ENCODE measurements at regions not wholly inside any gene's neighbourhood (a gene's known extent, or its start where the extent isn't known, plus 50 kb on each side); places are given as distances from the start of the nearest gene placed in this dataset.
A peak's percentile ranks its signal among the peaks of the same experiment; 100 is the strongest.

GRCh38 chr14:76574416-76575095 lies 186.7 kb upstream of the VASH1 start:
- Histone ChIP-seq H3K4me1 (peaks cover 0 to 16% (median 6%) of the 10 kb centered on the region in 6 donors), H3K36me3 (no peaks in the 10 kb centered on the region), H3K9me3 (peaks cover 0 to 8% (median 4%) of the 10 kb centered on the region in 8 donors), H3K4me3 (no peak overlapping the region), H3K27ac (no peak overlapping the region), H3K27me3 (replicated peaks in 1 of 7) (peaks cover 0 to 11% (median 0%) of the 10 kb centered on the region in 7 donors)
- TF ChIP-seq POLR2A (IDR thresholded peaks at IDR 0.05): no peak
- TF ChIP-seq POLR2AphosphoS5 (IDR thresholded peaks at IDR 0.05): no peak
- TF ChIP-seq, protein P1, sequence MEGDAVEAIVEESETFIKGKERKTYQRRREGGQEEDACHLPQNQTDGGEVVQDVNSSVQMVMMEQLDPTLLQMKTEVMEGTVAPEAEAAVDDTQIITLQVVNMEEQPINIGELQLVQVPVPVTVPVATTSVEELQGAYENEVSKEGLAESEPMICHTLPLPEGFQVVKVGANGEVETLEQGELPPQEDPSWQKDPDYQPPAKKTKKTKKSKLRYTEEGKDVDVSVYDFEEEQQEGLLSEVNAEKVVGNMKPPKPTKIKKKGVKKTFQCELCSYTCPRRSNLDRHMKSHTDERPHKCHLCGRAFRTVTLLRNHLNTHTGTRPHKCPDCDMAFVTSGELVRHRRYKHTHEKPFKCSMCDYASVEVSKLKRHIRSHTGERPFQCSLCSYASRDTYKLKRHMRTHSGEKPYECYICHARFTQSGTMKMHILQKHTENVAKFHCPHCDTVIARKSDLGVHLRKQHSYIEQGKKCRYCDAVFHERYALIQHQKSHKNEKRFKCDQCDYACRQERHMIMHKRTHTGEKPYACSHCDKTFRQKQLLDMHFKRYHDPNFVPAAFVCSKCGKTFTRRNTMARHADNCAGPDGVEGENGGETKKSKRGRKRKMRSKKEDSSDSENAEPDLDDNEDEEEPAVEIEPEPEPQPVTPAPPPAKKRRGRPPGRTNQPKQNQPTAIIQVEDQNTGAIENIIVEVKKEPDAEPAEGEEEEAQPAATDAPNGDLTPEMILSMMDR (IDR thresholded peaks at IDR 0.05 in 8 of 11, conservative IDR thresholded peaks at IDR 0.05 in 3 of 11): no peak
- intact Hi-C loops (cut with DNase I; ENCODE audit: low total_unique reads): no loop called here
- 72 to 78% (median 76%) methylated on average over 22 of the region's 22 CpGs for WGBS, 5 donors
- no peak for DNase-seq

- peaks cover 0 to 11% (median 0%) of the 10 kb centered on the region in 7 donors for H3K27me3 ChIP-seq (replicated peaks in 1 of 7)
- H3K9me3 ChIP-seq: peaks cover 0 to 5% (median 0%) of the 10 kb centered on the region in 8 donors
- H3K4me1 ChIP-seq: peaks cover 0 to 16% (median 6%) of the 10 kb centered on the region in 6 donors
- DNase-seq: no peak
- no peaks in the 10 kb centered on the region for H3K36me3 ChIP-seq
- 74 to 83% (median 74%) methylated on average over 9 of the region's 9 CpGs for WGBS, 5 donors
- TF ChIP-seq POLR2A (IDR thresholded peaks at IDR 0.05): no peak
- no peak overlapping the region for H3K27ac ChIP-seq
- H3K4me3 ChIP-seq: no peak overlapping the region
- intact Hi-C loops (cut with DNase I; ENCODE audit: low total_unique reads): no loop called here
Measured at GRCh38 chr14:76575108-76575507, 186.2 kb upstream of the VASH1 start.

GRCh38 chr14:76576047-76576741 lies 185.1 kb upstream of the VASH1 start:
- H3K4me3 ChIP-seq: no peak overlapping the region
- 38 to 64% (median 56%) methylated on average over 8 of the region's 8 CpGs for WGBS, 5 donors
- H3K9me3 ChIP-seq: peaks cover 0 to 5% (median 0%) of the 10 kb centered on the region in 8 donors
- peaks cover 0 to 16% (median 6%) of the 10 kb centered on the region in 6 donors for H3K4me1 ChIP-seq
- peak overlapping the region in 2 of 8 donors; percentile 17 to 23 for H3K27ac ChIP-seq
- intact Hi-C loops (cut with DNase I; ENCODE audit: low total_unique reads): no loop called here
- TF ChIP-seq, protein P1 (IDR thresholded peaks at IDR 0.05 in 8 of 11, conservative IDR thresholded peaks at IDR 0.05 in 3 of 11): no peak
- TF ChIP-seq POLR2AphosphoS5 (IDR thresholded peaks at IDR 0.05): peak in 1 of 3 donors; percentile 53
- H3K36me3 ChIP-seq: no peaks in the 10 kb centered on the region
- DNase-seq: no peak
- peaks cover 0 to 11% (median 0%) of the 10 kb centered on the region in 7 donors for H3K27me3 ChIP-seq (replicated peaks in 1 of 7)

GRCh38 chr14:76577090-76577489 lies 184.2 kb upstream of the VASH1 start:
- WGBS, 5 donors: 68 to 90% (median 90%) methylated on average over 2 of the region's 2 CpGs
- DNase-seq: no peak

More at GRCh38 chr14:76577090-76577489, 184.2 kb upstream of the VASH1 start:
- intact Hi-C loops (cut with DNase I; ENCODE audit: low total_unique reads): no loop called here
- Histone ChIP-seq H3K36me3 (no peaks in the 10 kb centered on the region), H3K4me3 (no peak overlapping the region), H3K4me1 (peaks cover 0 to 16% (median 6%) of the 10 kb centered on the region in 6 donors), H3K27me3 (replicated peaks in 1 of 7) (peaks cover 0 to 11% (median 0%) of the 10 kb centered on the region in 7 donors), H3K27ac (peak overlapping the region in 1 of 8 donors; percentile 23), H3K9me3 (peaks cover 0 to 5% (median 0%) of the 10 kb centered on the region in 8 donors)
- TF ChIP-seq POLR2A (IDR thresholded peaks at IDR 0.05) (no peak), POLR2AphosphoS5 (IDR thresholded peaks at IDR 0.05) (no peak)
- TF ChIP-seq, protein P1 (IDR thresholded peaks at IDR 0.05 in 8 of 11, conservative IDR thresholded peaks at IDR 0.05 in 3 of 11): no peak
